Smooth muscle cell (in vitro differentiated cells): ENCODE measurements at regions not wholly inside any gene's neighbourhood (a gene's known extent, or its start where the extent isn't known, plus 50 kb on each side); places are given as distances from the start of the nearest gene placed in this dataset.

ENCODE experiments used
- DNase-seq: peaks from one replicate; lab custom pipeline; 2025; ENCODE audit not compliant: unreplicated experiment; lab: John Stamatoyannopoulos, UW
- H2AFZ ChIP-seq: fragments of 200-600 bp; sonication (generic); 2 replicates; pipeline ENCODE4 v1.6.0; 2016; ENCODE audit warnings: antibody characterized with exemption, low read depth, mild to moderate bottlenecking
- H3F3A ChIP-seq: fragments of 200-600 bp; sonication (generic); 2 replicates; pipeline ENCODE4 v1.6.0; 2017; ENCODE audit warnings: antibody characterized with exemption, low read depth
- H3K27ac ChIP-seq: fragments of 200-600 bp; sonication (generic); 2 replicates; pipeline ENCODE4 v1.5.1; 2016; ENCODE audit warnings: low read depth, mild to moderate bottlenecking
- H3K27me3 ChIP-seq: fragments of 200-600 bp; sonication (generic); 2 replicates; pipeline ENCODE4 v1.6.1; 2016; ENCODE audit warnings: low read depth, mild to moderate bottlenecking
- H3K36me3 ChIP-seq: fragments of 200-600 bp; sonication (generic); 2 replicates; pipeline ENCODE4 v1.5.1; 2016; ENCODE audit warnings: low read depth
- H3K4me1 ChIP-seq: fragments of 200-600 bp; sonication (generic); 2 replicates; pipeline ENCODE4 v1.5.1; 2016; ENCODE audit warnings: low read depth
- H3K4me2 ChIP-seq: fragments of 200-600 bp; sonication (generic); 2 replicates; pipeline ENCODE4 v1.6.0; 2016; ENCODE audit warnings: mild to moderate bottlenecking
- H3K4me3 ChIP-seq: fragments of 200-600 bp; sonication (generic); 2 replicates; pipeline ENCODE4 v1.5.1; 2016; ENCODE audit warnings: mild to moderate bottlenecking
- H3K79me2 ChIP-seq: fragments of 200-600 bp; sonication (generic); 2 replicates; pipeline ENCODE4 v1.6.0; 2016; ENCODE audit warnings: low read depth, mild to moderate bottlenecking
- H3K9ac ChIP-seq: fragments of 200-600 bp; sonication (generic); 2 replicates; pipeline ENCODE4 v1.6.0; 2016; ENCODE audit warnings: low read depth
- H3K9me3 ChIP-seq: fragments of 200-600 bp; sonication (generic); replicated peaks from 2 replicates; pipeline ENCODE4 v1.5.1; 2016; ENCODE audit warnings: low read depth
- H4K20me1 ChIP-seq: fragments of 200-600 bp; sonication (generic); 2 replicates; pipeline ENCODE4 v1.6.0; 2016; ENCODE audit warnings: low read depth
- CTCF ChIP-seq: fragments of 200-600 bp; sonication (generic); IDR thresholded peaks from 2 replicates; pipeline ENCODE4 v1.5.1; 2017; ENCODE audit warnings: borderline replicate concordance, mild to moderate bottlenecking, antibody characterized with exemption; ENCODE audit not compliant: insufficient read depth, poor library complexity, severe bottlenecking
- WGBS: methylation state at CpG from one replicate; pipeline ENCODE4 v1.1.7; 2016; ENCODE audit warnings: low lambda C conversion rate; 5-methylcytosine and 5-hydroxymethylcytosine counted together

DNA sequence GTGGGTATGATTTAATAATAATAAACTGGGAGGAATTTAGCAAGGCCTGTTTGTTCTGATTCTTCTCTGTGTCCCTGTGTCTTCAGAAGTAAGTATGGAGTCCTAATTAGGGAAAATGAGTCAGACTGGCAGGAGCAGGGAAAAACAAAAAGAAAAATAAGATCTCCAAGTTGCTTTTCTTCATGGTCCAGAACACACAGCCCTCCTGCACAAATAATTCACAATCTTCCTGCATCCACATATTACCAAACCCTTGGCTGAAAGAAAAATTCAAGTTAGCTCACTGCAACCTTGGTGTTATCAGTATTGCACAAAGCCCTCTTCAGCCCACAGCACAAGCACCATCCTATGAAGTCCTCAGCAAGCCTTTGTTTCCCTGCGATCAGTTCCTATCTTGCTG lies 142.0 kb upstream of the LAMA2 start:
- Histone ChIP-seq H4K20me1 (no peaks in the 10 kb centered on the region), H3K4me2 (no peak overlapping the region), H3K27ac (no peak overlapping the region), H3K27me3 (no peaks in the 10 kb centered on the region), H2AFZ (no peak overlapping the region), H3K4me1 (no peaks in the 10 kb centered on the region), H3K9ac (no peak overlapping the region), H3K9me3 (no peaks in the 10 kb centered on the region), H3K4me3 (no peak overlapping the region), H3F3A (no peaks in the 10 kb centered on the region), H3K79me2 (no peaks in the 10 kb centered on the region), H3K36me3 (no peaks in the 10 kb centered on the region)
- 100% methylated on average over 1 of the region's 1 CpG for WGBS
- TF ChIP-seq CTCF: no peak
- DNase-seq: no peak

GRCh38 chr6:128739112-128739511 lies 143.8 kb upstream of the LAMA2 start:
- no peak for TF ChIP-seq CTCF
- H3K4me1 ChIP-seq: no peaks in the 10 kb centered on the region
- WGBS: 76% methylated on average over 2 of the region's 2 CpGs
- no peaks in the 10 kb centered on the region for H3K79me2 ChIP-seq
- no peaks in the 10 kb centered on the region for H3K9me3 ChIP-seq
- no peak for DNase-seq
- H3K27me3 ChIP-seq: no peaks in the 10 kb centered on the region
- no peaks in the 10 kb centered on the region for H3K36me3 ChIP-seq
- H3K9ac ChIP-seq: no peak overlapping the region
- H3K4me3 ChIP-seq: no peak overlapping the region
- no peaks in the 10 kb centered on the region for H3F3A ChIP-seq
- H4K20me1 ChIP-seq: no peaks in the 10 kb centered on the region
- H2AFZ ChIP-seq: no peak overlapping the region
- H3K27ac ChIP-seq: no peak overlapping the region
- H3K4me2 ChIP-seq: no peak overlapping the region

DNA sequence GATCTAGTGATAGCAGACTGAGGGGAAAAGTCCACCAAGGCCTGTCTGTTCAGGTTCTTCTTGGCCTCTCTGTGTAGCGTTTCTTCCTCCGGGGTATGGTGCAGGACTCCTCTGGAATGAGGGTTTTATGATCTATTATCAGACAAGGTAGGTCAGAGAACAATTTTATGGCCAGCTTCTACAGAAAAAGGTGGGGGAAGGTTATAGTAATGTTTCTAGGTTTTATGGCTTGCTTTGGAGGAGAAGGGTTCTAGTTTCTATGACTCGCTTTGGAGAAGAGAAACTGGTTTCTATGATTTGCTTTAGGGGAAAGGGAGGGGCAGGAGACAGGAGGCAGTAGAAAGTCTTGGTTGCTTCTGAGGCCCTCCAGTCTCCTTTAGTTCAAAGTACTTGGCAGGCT lies 144.8 kb upstream of the LAMA2 start:
- Histone ChIP-seq H3K4me2 (no peak overlapping the region), H2AFZ (no peak overlapping the region), H4K20me1 (no peaks in the 10 kb centered on the region), H3K27me3 (no peaks in the 10 kb centered on the region), H3K4me3 (no peak overlapping the region), H3F3A (no peaks in the 10 kb centered on the region), H3K9ac (no peak overlapping the region), H3K4me1 (no peaks in the 10 kb centered on the region), H3K9me3 (no peaks in the 10 kb centered on the region), H3K36me3 (no peaks in the 10 kb centered on the region), H3K27ac (no peak overlapping the region), H3K79me2 (no peaks in the 10 kb centered on the region)
- TF ChIP-seq CTCF: no peak
- 69% methylated on average over 3 of the region's 3 CpGs for WGBS
- no peak for DNase-seq

GRCh38 chr6:128736780-128737179 lies 146.2 kb upstream of the LAMA2 start:
- no peaks in the 10 kb centered on the region for H3F3A ChIP-seq

More at GRCh38 chr6:128736780-128737179, 146.2 kb upstream of the LAMA2 start:
- Histone ChIP-seq H3K4me2 (no peak overlapping the region), H3K27me3 (no peaks in the 10 kb centered on the region), H3K79me2 (no peaks in the 10 kb centered on the region), H3K9ac (no peak overlapping the region), H4K20me1 (no peaks in the 10 kb centered on the region), H3K36me3 (no peaks in the 10 kb centered on the region), H3K4me3 (no peak overlapping the region), H2AFZ (no peak overlapping the region), H3K4me1 (no peaks in the 10 kb centered on the region), H3K9me3 (no peaks in the 10 kb centered on the region), H3K27ac (no peak overlapping the region)
- no peak for DNase-seq
- no peak for TF ChIP-seq CTCF
